Neural cell (in vitro differentiated cells): ENCODE measurements at regions not wholly inside any gene's neighbourhood (a gene's known extent, or its start where the extent isn't known, plus 50 kb on each side); places are given as distances from the start of the nearest gene placed in this dataset.

Experiments used
- H2AFZ ChIP-seq: fragments of 200-600, 300-800 bp; sonication (generic), shearing (Covaris generic); 2 replicates; pipeline ENCODE4 v1.6.0; 2014; ENCODE audit warnings: low read depth, mild to moderate bottlenecking, antibody characterized with exemption, low read length, moderate library complexity
- H3F3A ChIP-seq: fragments of 200-600 bp; shearing (Covaris generic); 2 replicates; pipeline ENCODE4 v1.6.1; 2016; ENCODE audit warnings: mild to moderate bottlenecking, moderate library complexity, mixed read lengths, antibody characterized with exemption, low read length; ENCODE audit not compliant: insufficient read depth, poor library complexity, severe bottlenecking
- H3K27ac ChIP-seq: fragments of 200-600, 300-800 bp; sonication (generic), shearing (Covaris generic); 2 replicates; pipeline ENCODE4 v1.5.1; 2014; ENCODE audit warnings: mild to moderate bottlenecking, low read length, moderate library complexity
- H3K27me3 ChIP-seq: fragments of 300-800, 200-600 bp; sonication (generic), shearing (Covaris generic); 2 replicates; pipeline ENCODE4 v1.6.0; 2014; ENCODE audit warnings: mild to moderate bottlenecking, low read depth, low read length, moderate library complexity; ENCODE audit not compliant: insufficient read depth
- H3K36me3 ChIP-seq: fragments of 300-800, 200-600 bp; sonication (generic), shearing (Covaris generic); 2 replicates; pipeline ENCODE4 v1.5.1; 2014; ENCODE audit warnings: mild to moderate bottlenecking, antibody characterized with exemption, low read length, moderate library complexity; ENCODE audit not compliant: insufficient read depth
- H3K4me2 ChIP-seq: fragments of 300-800, 200-600 bp; sonication (generic), shearing (Covaris generic); 2 replicates; pipeline ENCODE4 v1.6.0; 2014; ENCODE audit warnings: mild to moderate bottlenecking, low read length
- H3K4me3 ChIP-seq: fragments of 300-800, 200-600 bp; sonication (generic), shearing (Covaris generic); 2 replicates; pipeline ENCODE4 v1.5.1; 2014; ENCODE audit warnings: mild to moderate bottlenecking, low read length, moderate library complexity
- H3K79me2 ChIP-seq: fragments of 200-600 bp; shearing (Covaris generic); replicated peaks from 2 replicates; pipeline ENCODE4 v1.6.0; 2014; ENCODE audit warnings: mild to moderate bottlenecking, low read length, moderate library complexity; ENCODE audit not compliant: insufficient read depth
- H3K9ac ChIP-seq: fragments of 300-800, 200-600 bp; sonication (generic), shearing (Covaris generic); 2 replicates; pipeline ENCODE4 v1.6.1; 2016; ENCODE audit warnings: mild to moderate bottlenecking, low read length, mixed read lengths
- H3K9me2 ChIP-seq: fragments of 200-600 bp; shearing (Covaris generic); 2 replicates; pipeline ENCODE4 v1.6.1; 2016; ENCODE audit warnings: mild to moderate bottlenecking, low read length, mixed read lengths; ENCODE audit not compliant: insufficient read depth
- H3K9me3 ChIP-seq: fragments of 200-600, 300-800 bp; sonication (generic), shearing (Covaris generic); 2 replicates; pipeline ENCODE4 v1.6.1; 2016; ENCODE audit warnings: mild to moderate bottlenecking, mixed run types, low read length, moderate library complexity, mixed read lengths
- H4K20me1 ChIP-seq: fragments of 200-600 bp; shearing (Covaris generic); 2 replicates; pipeline ENCODE4 v1.6.1; 2016; ENCODE audit warnings: mild to moderate bottlenecking, mixed run types; ENCODE audit not compliant: insufficient read depth
- CTCF ChIP-seq: fragments of 450-650 bp; IDR thresholded peaks from 2 replicates; pipeline ENCODE4 v1.5.1; 2014; ENCODE audit warnings: antibody characterized with exemption, mild to moderate bottlenecking, moderate library complexity; ENCODE audit not compliant: poor library complexity, severe bottlenecking
- EP300 ChIP-seq: fragments of 450-650 bp; conservative IDR thresholded peaks from 2 replicates; pipeline ENCODE4 v1.6.1; 2014; ENCODE audit warnings: antibody characterized with exemption, mild to moderate bottlenecking, moderate library complexity; ENCODE audit not compliant: poor library complexity, severe bottlenecking
- EZH2 ChIP-seq: fragments of 200-600, 300-800 bp; shearing (Covaris generic), sonication (generic); IDR thresholded peaks from 2 replicates; pipeline ENCODE4 v1.6.1; 2014; ENCODE audit warnings: antibody characterized with exemption, low read length, borderline replicate concordance, mild to moderate bottlenecking; ENCODE audit not compliant: insufficient read depth, poor library complexity, severe bottlenecking
- MXI1 ChIP-seq: fragments of 450-650 bp; conservative IDR thresholded peaks from 2 replicates; pipeline ENCODE4 v1.6.1; 2014; ENCODE audit warnings: antibody characterized with exemption, mild to moderate bottlenecking; ENCODE audit not compliant: poor library complexity, severe bottlenecking
- POLR2AphosphoS5 ChIP-seq: IDR thresholded peaks from 2 replicates; pipeline ENCODE4 v1.6.1; 2012
- RAD21 ChIP-seq: fragments of 450-650 bp; conservative IDR thresholded peaks from 2 replicates; pipeline ENCODE4 v1.6.1; 2014; ENCODE audit warnings: antibody characterized with exemption, mild to moderate bottlenecking, moderate library complexity
- REST ChIP-seq: IDR thresholded peaks from 2 replicates; pipeline ENCODE4 v1.6.1; 2012; ENCODE audit warnings: borderline replicate concordance
- SMC3 ChIP-seq: fragments of 450-650 bp; conservative IDR thresholded peaks from 2 replicates; pipeline ENCODE4 v1.6.1; 2014; ENCODE audit warnings: antibody characterized with exemption, mild to moderate bottlenecking, moderate library complexity; ENCODE audit not compliant: poor library complexity
- TAF1 ChIP-seq: IDR thresholded peaks from 2 replicates; pipeline ENCODE4 v1.6.1; 2012; ENCODE audit warnings: low read depth

- H3F3A ChIP-seq, result no peaks in the 10 kb centered on the region
- no peaks in the 10 kb centered on the region for H3K9me3 ChIP-seq
- no peak overlapping the region for H3K9ac ChIP-seq
- no peak overlapping the region for H3K27ac ChIP-seq
- H3K79me2 ChIP-seq, result no peaks in the 10 kb centered on the region
- H3K27me3 ChIP-seq, result no peaks in the 10 kb centered on the region
- H3K36me3 ChIP-seq, result no peaks in the 10 kb centered on the region
- H2AFZ ChIP-seq, result no peak overlapping the region
- no peak overlapping the region for H3K4me2 ChIP-seq
- H3K4me3 ChIP-seq, result no peak overlapping the region
- H3K9me2 ChIP-seq, result no peaks in the 10 kb centered on the region
- TF ChIP-seq REST (no peak), POLR2AphosphoS5 (no peak), CTCF (no peak), EZH2 (no peak), RAD21 (no peak), TAF1 (no peak), SMC3 (no peak), EP300 (no peak), MXI1 (no peak)
- no peaks in the 10 kb centered on the region for H4K20me1 ChIP-seq
Measured at GRCh38 chr10:4721999-4722753, 103.8 kb upstream of the AKR1E2 start.

GRCh38 chr10:4720463-4720862, 105.5 kb upstream of the AKR1E2 start:
- H3K4me3 ChIP-seq, result no peak overlapping the region
- no peaks in the 10 kb centered on the region for H3K9me3 ChIP-seq

More at GRCh38 chr10:4720463-4720862, 105.5 kb upstream of the AKR1E2 start:
- Histone ChIP-seq H3K4me2 (no peak overlapping the region), H2AFZ (no peak overlapping the region), H4K20me1 (no peaks in the 10 kb centered on the region), H3K27me3 (no peaks in the 10 kb centered on the region), H3F3A (no peaks in the 10 kb centered on the region), H3K36me3 (no peaks in the 10 kb centered on the region), H3K79me2 (no peaks in the 10 kb centered on the region), H3K9ac (no peak overlapping the region), H3K27ac (no peak overlapping the region), H3K9me2 (no peaks in the 10 kb centered on the region)
- no peak for TF ChIP-seq RAD21
- no peak for TF ChIP-seq MXI1
- TF ChIP-seq POLR2AphosphoS5, result no peak
- TF ChIP-seq CTCF, result no peak
- TF ChIP-seq TAF1, result no peak
- no peak for TF ChIP-seq EP300
- TF ChIP-seq SMC3, result no peak
- no peak for TF ChIP-seq REST
- TF ChIP-seq EZH2, result no peak
